NCI-H748 treated with DMSO at 0.1 percent for 48 hours (cell line): ENCODE measurements at regions not wholly inside any gene's neighbourhood (a gene's known extent, or its start where the extent isn't known, plus 50 kb on each side); places are given as distances from the start of the nearest gene placed in this dataset.

ENCODE experiments used
- DNase-seq: peaks from one replicate; lab custom pipeline; 2025; lab: John Stamatoyannopoulos, UW

GRCh38 chr5:20276061-20276958 lies 288.3 kb upstream of the CDH18 start:
- no peak for DNase-seq

- no peak for DNase-seq
Measured at GRCh38 chr5:20266066-20266465, 278.1 kb upstream of the CDH18 start.

GRCh38 chr5:20262896-20263295 lies 274.9 kb upstream of the CDH18 start:
- DNase-seq, result no peak

GRCh38 chr5:20254748-20255147 lies 266.7 kb upstream of the CDH18 start:
- DNase-seq, result no peak

- DNase-seq, result no peak
Measured at GRCh38 chr5:20248118-20248517, 260.1 kb upstream of the CDH18 start.

- no peak for DNase-seq
Measured at GRCh38 chr5:20245432-20245974, 257.5 kb upstream of the CDH18 start.

GRCh38 chr5:20241351-20241750 lies 253.4 kb upstream of the CDH18 start:
- no peak for DNase-seq

GRCh38 chr5:20231040-20231439 lies 243.0 kb upstream of the CDH18 start:
- DNase-seq, result no peak

- no peak for DNase-seq
Measured at GRCh38 chr5:20230010-20230409, 242.0 kb upstream of the CDH18 start.

- no peak for DNase-seq
Measured at GRCh38 chr5:20229303-20230005, 241.5 kb upstream of the CDH18 start.

- no peak for DNase-seq
Measured at GRCh38 chr5:20224966-20225365, 237.0 kb upstream of the CDH18 start.

- no peak for DNase-seq
Measured at GRCh38 chr5:20224046-20224445, 236.0 kb upstream of the CDH18 start.

- no peak for DNase-seq
Measured at GRCh38 chr5:20223451-20223850, 235.5 kb upstream of the CDH18 start.

- no peak for DNase-seq
Measured at GRCh38 chr5:20215257-20215656, 227.3 kb upstream of the CDH18 start.

- DNase-seq, result no peak
Measured at GRCh38 chr5:20213803-20214202, 225.8 kb upstream of the CDH18 start.

- DNase-seq, result no peak
Measured at GRCh38 chr5:20212701-20213100, 224.7 kb upstream of the CDH18 start.

- no peak for DNase-seq
Measured at GRCh38 chr5:20166456-20166855, 178.5 kb upstream of the CDH18 start.

- no peak for DNase-seq
Measured at GRCh38 chr5:20158006-20158405, 170.0 kb upstream of the CDH18 start.

- no peak for DNase-seq
Measured at GRCh38 chr5:20157089-20157488, 169.1 kb upstream of the CDH18 start.

GRCh38 chr5:20145240-20145639 lies 157.2 kb upstream of the CDH18 start:
- DNase-seq, result no peak

- DNase-seq, result no peak
Measured at GRCh38 chr5:20129501-20129900, 141.5 kb upstream of the CDH18 start.

GRCh38 chr5:20128343-20128742 lies 140.3 kb upstream of the CDH18 start:
- no peak for DNase-seq

GRCh38 chr5:20114526-20114925 lies 126.5 kb upstream of the CDH18 start:
- no peak for DNase-seq
